ENCODE measurements at regions not wholly inside any gene's neighbourhood (a gene's known extent, or its start where the extent isn't known, plus 50 kb on each side); places are given as distances from the start of the nearest gene placed in this dataset.

DNA sequence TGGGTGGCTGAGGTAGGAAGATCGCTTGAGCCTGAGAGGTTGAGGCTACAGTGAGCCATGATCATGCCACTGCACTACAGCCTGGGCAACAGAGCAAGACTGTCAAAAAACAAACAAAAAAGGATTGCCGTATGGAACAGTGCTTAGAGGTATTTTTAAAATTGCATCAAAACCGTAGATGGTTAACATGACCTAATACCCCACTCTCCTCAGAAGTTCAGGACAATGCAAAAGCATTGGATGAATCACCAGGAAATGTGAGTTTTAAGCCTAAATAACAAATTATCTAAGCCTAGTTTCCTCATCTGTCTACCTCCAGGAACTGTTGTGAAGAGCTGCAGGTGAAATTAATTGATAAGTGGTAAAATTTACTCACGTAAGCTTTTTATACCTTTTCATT is 123.8 kb upstream of the ID4 start (continued):
- TF ChIP-seq KDM1A (IDR thresholded peaks at IDR 0.05; ENCODE audit: borderline replicate concordance) (no peak), NFXL1 (IDR thresholded peaks at IDR 0.05; ENCODE audit: borderline replicate concordance) (no peak), MTA3 (IDR thresholded peaks at IDR 0.05; ENCODE audit: borderline replicate concordance, low read length) (no peak), ZNF622 (IDR thresholded peaks at IDR 0.05) (no peak)
- TF ChIP-seq, protein P1, sequence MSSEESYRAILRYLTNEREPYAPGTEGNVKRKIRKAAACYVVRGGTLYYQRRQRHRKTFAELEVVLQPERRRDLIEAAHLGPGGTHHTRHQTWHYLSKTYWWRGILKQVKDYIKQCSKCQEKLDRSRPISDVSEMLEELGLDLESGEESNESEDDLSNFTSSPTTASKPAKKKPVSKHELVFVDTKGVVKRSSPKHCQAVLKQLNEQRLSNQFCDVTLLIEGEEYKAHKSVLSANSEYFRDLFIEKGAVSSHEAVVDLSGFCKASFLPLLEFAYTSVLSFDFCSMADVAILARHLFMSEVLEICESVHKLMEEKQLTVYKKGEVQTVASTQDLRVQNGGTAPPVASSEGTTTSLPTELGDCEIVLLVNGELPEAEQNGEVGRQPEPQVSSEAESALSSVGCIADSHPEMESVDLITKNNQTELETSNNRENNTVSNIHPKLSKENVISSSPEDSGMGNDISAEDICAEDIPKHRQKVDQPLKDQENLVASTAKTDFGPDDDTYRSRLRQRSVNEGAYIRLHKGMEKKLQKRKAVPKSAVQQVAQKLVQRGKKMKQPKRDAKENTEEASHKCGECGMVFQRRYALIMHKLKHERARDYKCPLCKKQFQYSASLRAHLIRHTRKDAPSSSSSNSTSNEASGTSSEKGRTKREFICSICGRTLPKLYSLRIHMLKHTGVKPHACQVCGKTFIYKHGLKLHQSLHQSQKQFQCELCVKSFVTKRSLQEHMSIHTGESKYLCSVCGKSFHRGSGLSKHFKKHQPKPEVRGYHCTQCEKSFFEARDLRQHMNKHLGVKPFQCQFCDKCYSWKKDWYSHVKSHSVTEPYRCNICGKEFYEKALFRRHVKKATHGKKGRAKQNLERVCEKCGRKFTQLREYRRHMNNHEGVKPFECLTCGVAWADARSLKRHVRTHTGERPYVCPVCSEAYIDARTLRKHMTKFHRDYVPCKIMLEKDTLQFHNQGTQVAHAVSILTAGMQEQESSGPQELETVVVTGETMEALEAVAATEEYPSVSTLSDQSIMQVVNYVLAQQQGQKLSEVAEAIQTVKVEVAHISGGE (CRISPR knock-in tag; IDR thresholded peaks at IDR 0.05) = no peak
- TF ChIP-seq, protein P2, sequence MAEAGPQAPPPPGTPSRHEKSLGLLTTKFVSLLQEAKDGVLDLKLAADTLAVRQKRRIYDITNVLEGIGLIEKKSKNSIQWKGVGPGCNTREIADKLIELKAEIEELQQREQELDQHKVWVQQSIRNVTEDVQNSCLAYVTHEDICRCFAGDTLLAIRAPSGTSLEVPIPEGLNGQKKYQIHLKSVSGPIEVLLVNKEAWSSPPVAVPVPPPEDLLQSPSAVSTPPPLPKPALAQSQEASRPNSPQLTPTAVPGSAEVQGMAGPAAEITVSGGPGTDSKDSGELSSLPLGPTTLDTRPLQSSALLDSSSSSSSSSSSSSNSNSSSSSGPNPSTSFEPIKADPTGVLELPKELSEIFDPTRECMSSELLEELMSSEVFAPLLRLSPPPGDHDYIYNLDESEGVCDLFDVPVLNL (IDR thresholded peaks at IDR 0.05; ENCODE audit: low read depth, low read length) = no peak

DNA sequence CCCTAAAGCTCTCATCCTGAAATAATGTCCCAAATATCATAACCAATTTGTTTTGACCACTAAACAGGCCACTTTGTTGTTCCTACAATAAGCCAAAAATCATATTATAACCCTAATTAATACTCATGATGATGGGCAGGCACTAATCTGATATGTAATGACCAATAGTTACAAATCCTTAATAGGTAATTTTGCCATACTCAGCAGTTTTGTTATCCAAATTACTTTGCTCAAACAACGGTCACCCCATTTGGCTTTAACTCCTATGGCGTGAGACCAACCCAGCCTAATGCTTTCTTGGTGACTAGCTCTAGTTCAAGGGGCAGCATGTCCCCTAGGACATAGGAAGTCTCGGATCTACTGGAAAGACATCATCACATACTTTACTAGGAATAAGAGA is 123.2 kb upstream of the ID4 start:
- ChIA-PET POLR2A (no interaction called here), RAD21 (ENCODE audit: unreplicated experiment) (no interaction called here), CTCF (no interaction called here), SMC1A (ENCODE audit: uncharacterized antibody, unreplicated experiment) (no interaction called here)
- no peaks in the 10 kb centered on the region for H3K4me1 ChIP-seq (ENCODE audit: control insufficient read depth, insufficient read depth, low read length)
- FAIRE-seq (no peak), ATAC-seq (no peak), DNase-seq (ENCODE audit: low read depth, low spot score) (no peak)
- H3K4me2 ChIP-seq (ENCODE audit: control insufficient read depth, insufficient read depth) = no peak overlapping the region
- WGBS (ENCODE audit: insufficient coverage, insufficient replicate concordance, low lambda C conversion rate, missing lambda C conversion rate) = 4% methylated on average over 3 of the region's 3 CpGs
- no peaks in the 10 kb centered on the region for H3K9me3 ChIP-seq (replicated peaks; ENCODE audit: control insufficient read depth, insufficient read depth, low read length)
- H3K4me3 ChIP-seq = no peak overlapping the region
- BruUV-seq (replicated peaks) = no TSS peak
- no peak overlapping the region for H3K9ac ChIP-seq (ENCODE audit: control insufficient read depth, insufficient read depth, low read length)
- H3K27me3 ChIP-seq (replicated peaks in 1 of 2; ENCODE audit: control insufficient read depth in 2 of 2, insufficient read depth in 2 of 2, low read length in 1 of 2) = no peaks in the 10 kb centered on the region
- in situ Hi-C loops (cut with MboI) = no loop called here
- H3K27ac ChIP-seq (ENCODE audit: control insufficient read depth, insufficient read depth) = no peak overlapping the region
- H4K20me1 ChIP-seq (ENCODE audit: control insufficient read depth, insufficient read depth) = no peaks in the 10 kb centered on the region
- intact Hi-C loops (cut with micrococcal nuclease; ENCODE audit: unreplicated experiment) = no loop called here
- no peak overlapping the region for H2AFZ ChIP-seq (ENCODE audit: control insufficient read depth, low read depth, low read length)
- no peaks in the 10 kb centered on the region for H3K36me3 ChIP-seq (ENCODE audit: control insufficient read depth in 2 of 2, insufficient read depth in 2 of 2, low read length in 1 of 2)
- no peaks in the 10 kb centered on the region for H3K79me2 ChIP-seq (ENCODE audit: control insufficient read depth, insufficient read depth, low read length)
- TF ChIP-seq RAD21 (IDR thresholded peaks at IDR 0.05; ENCODE audit: insufficient read depth, low read depth, low read length) (no peak), CHD4 (IDR thresholded peaks at IDR 0.05) (no peak), POLR2AphosphoS2 (IDR thresholded peaks at IDR 0.05; ENCODE audit: low read depth, low read length) (no peak), SMC3 (IDR thresholded peaks at IDR 0.05; ENCODE audit: borderline replicate concordance, low read length) (no peak), ZBED1 (IDR thresholded peaks at IDR 0.05; ENCODE audit: borderline replicate concordance) (no peak), ZNF207 (IDR thresholded peaks at IDR 0.05; ENCODE audit: borderline replicate concordance) (no peak), EED (IDR thresholded peaks at IDR 0.05; ENCODE audit: low read depth) (no peak), MYB (IDR thresholded peaks at IDR 0.05; ENCODE audit: borderline replicate concordance, low read depth, low read length) (no peak), BMI1 (IDR thresholded peaks at IDR 0.05; ENCODE audit: borderline replicate concordance) (no peak), NRF1 (conservative IDR thresholded peaks at IDR 0.05; ENCODE audit: low read depth, low read length) (no peak), YY1 (IDR thresholded peaks at IDR 0.05; ENCODE audit: low read depth, low read length) (no peak), NFIC (IDR thresholded peaks at IDR 0.05; ENCODE audit: low read depth, low read length) (no peak), CHD1 (IDR thresholded peaks at IDR 0.05; ENCODE audit: low read depth, low read length) (no peak)
- TF ChIP-seq, protein P1 (CRISPR knock-in tag; IDR thresholded peaks at IDR 0.05) = no peak

Measured in GM12878 (cell line).